ENCODE measurements at regions not wholly inside any gene's neighbourhood (a gene's known extent, or its start where the extent isn't known, plus 50 kb on each side); places are given as distances from the start of the nearest gene placed in this dataset.

DNA sequence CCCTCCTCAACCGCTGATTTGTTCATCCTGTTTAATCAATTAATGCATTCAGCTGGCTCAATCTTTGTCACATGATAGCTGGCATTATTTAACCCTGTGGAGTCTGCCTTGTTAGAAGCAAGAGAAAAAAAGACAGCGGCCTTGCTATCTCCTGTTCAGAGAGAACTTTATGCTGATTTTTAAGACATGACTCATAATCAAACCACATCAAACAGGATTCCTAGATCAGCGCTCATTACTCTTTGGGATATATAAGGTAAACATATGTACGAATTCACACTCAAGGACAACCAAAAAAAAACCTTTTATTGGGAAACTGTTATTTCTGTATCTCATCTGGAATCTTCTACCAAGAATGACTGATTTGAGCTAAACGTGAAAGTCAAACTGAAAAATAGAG, 195.1 kb downstream of the C1D start:
- no peak overlapping the region for H3K4me3 ChIP-seq
- WGBS (ENCODE audit: missing lambda C conversion rate), result 28% methylated on average over 5 of the region's 5 CpGs
- no peak overlapping the region for H3K27ac ChIP-seq
- no peaks in the 10 kb centered on the region for H3K4me1 ChIP-seq
- TF ChIP-seq FOSL2 (IDR thresholded peaks at IDR 0.05) (no peak), FOSL2 (CRISPR knock-in tag; IDR thresholded peaks at IDR 0.05) (peak; percentile 38; the same call in 1 of the 2 replicates), CHD2 (IDR thresholded peaks at IDR 0.05; ENCODE audit: low read length, partially characterized antibody) (no peak), ZNF302 (CRISPR knock-in tag; IDR thresholded peaks at IDR 0.05) (no peak)
- H3K9me3 ChIP-seq, result no peaks in the 10 kb centered on the region
- CTCF ChIA-PET, result interaction anchor here (0.5 kb wide), 1 partner anchor 1663 kb away, joined by 5 read pairs; no protein-coding TSS in a partner anchor
- H3K4me2 ChIP-seq, result no peak overlapping the region
- POLR2A ChIA-PET, result no interaction called here
- ATAC-seq (no peak), FAIRE-seq (no peak), DNase-seq (ENCODE audit: low read depth in 1 of 2, low spot score in 1 of 2) (no peak)

GRCh38 chr2:67871686-67872412, 191.0 kb downstream of the C1D start:
- DNase-seq (ENCODE audit: low read depth in 1 of 2, low spot score in 1 of 2) (no peak), FAIRE-seq (no peak), ATAC-seq (peak in 1 of 2 experiments; percentile 59; a peak in 3 of 6 replicates)
- WGBS (ENCODE audit: missing lambda C conversion rate), result 26% methylated on average over 13 of the region's 13 CpGs
- Histone ChIP-seq H3K4me2 (0 out of 3 replicates have a peak overlapping the region, but pooled peaks have one; percentile 15), H3K9me3 (no peaks in the 10 kb centered on the region), H3K4me3 (no peak overlapping the region), H3K4me1 (no peaks in the 10 kb centered on the region), H3K27ac (no peak overlapping the region)
- TF ChIP-seq KDM1A (IDR thresholded peaks at IDR 0.05; ENCODE audit: low read depth) (no peak), TFCP2L1 (CRISPR knock-in tag; IDR thresholded peaks at IDR 0.05) (no peak), CBX8 (IDR thresholded peaks at IDR 0.05) (no peak), PBX3 (IDR thresholded peaks at IDR 0.05) (no peak), RCOR1 (IDR thresholded peaks at IDR 0.05; ENCODE audit: low read depth, low read length) (no peak), JUNB (IDR thresholded peaks at IDR 0.05) (no peak), ZFP36 (IDR thresholded peaks at IDR 0.05; ENCODE audit: borderline replicate concordance, partially characterized antibody) (no peak), ZSCAN20 (CRISPR knock-in tag; IDR thresholded peaks at IDR 0.05) (no peak), FOSL2 (IDR thresholded peaks at IDR 0.05) (no peak), FOSL2 (CRISPR knock-in tag; IDR thresholded peaks at IDR 0.05) (no peak), NFE2L2 (conservative IDR thresholded peaks at IDR 0.05; ENCODE audit: low read length) (no peak), HOXB5 (CRISPR knock-in tag; IDR thresholded peaks at IDR 0.05) (no peak), USF2 (IDR thresholded peaks at IDR 0.05) (no peak), HOXB13 (CRISPR knock-in tag; IDR thresholded peaks at IDR 0.05; ENCODE audit: low read depth) (no peak), JUN (IDR thresholded peaks at IDR 0.05) (no peak), CHD4 (IDR thresholded peaks at IDR 0.05; ENCODE audit: borderline replicate concordance) (no peak)
- TF ChIP-seq, protein P1, sequence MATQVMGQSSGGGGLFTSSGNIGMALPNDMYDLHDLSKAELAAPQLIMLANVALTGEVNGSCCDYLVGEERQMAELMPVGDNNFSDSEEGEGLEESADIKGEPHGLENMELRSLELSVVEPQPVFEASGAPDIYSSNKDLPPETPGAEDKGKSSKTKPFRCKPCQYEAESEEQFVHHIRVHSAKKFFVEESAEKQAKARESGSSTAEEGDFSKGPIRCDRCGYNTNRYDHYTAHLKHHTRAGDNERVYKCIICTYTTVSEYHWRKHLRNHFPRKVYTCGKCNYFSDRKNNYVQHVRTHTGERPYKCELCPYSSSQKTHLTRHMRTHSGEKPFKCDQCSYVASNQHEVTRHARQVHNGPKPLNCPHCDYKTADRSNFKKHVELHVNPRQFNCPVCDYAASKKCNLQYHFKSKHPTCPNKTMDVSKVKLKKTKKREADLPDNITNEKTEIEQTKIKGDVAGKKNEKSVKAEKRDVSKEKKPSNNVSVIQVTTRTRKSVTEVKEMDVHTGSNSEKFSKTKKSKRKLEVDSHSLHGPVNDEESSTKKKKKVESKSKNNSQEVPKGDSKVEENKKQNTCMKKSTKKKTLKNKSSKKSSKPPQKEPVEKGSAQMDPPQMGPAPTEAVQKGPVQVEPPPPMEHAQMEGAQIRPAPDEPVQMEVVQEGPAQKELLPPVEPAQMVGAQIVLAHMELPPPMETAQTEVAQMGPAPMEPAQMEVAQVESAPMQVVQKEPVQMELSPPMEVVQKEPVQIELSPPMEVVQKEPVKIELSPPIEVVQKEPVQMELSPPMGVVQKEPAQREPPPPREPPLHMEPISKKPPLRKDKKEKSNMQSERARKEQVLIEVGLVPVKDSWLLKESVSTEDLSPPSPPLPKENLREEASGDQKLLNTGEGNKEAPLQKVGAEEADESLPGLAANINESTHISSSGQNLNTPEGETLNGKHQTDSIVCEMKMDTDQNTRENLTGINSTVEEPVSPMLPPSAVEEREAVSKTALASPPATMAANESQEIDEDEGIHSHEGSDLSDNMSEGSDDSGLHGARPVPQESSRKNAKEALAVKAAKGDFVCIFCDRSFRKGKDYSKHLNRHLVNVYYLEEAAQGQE (IDR thresholded peaks at IDR 0.05), result no peak
- TF ChIP-seq, protein P2, sequence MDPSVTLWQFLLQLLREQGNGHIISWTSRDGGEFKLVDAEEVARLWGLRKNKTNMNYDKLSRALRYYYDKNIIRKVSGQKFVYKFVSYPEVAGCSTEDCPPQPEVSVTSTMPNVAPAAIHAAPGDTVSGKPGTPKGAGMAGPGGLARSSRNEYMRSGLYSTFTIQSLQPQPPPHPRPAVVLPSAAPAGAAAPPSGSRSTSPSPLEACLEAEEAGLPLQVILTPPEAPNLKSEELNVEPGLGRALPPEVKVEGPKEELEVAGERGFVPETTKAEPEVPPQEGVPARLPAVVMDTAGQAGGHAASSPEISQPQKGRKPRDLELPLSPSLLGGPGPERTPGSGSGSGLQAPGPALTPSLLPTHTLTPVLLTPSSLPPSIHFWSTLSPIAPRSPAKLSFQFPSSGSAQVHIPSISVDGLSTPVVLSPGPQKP (IDR thresholded peaks at IDR 0.05; ENCODE audit: low read depth, low read length), result no peak
- TF ChIP-seq, protein P3, sequence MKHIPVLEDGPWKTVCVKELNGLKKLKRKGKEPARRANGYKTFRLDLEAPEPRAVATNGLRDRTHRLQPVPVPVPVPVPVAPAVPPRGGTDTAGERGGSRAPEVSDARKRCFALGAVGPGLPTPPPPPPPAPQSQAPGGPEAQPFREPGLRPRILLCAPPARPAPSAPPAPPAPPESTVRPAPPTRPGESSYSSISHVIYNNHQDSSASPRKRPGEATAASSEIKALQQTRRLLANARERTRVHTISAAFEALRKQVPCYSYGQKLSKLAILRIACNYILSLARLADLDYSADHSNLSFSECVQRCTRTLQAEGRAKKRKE (CRISPR knock-in tag; IDR thresholded peaks at IDR 0.05; ENCODE audit: low read depth), result no peak
- CTCF ChIA-PET, result interaction anchor here (0.6 to 1.6 kb wide), 4 partner anchors 18 to 1031 kb away, joined by 3 to 5 read pairs (median 4); no protein-coding TSS in a partner anchor
- POLR2A ChIA-PET, result no interaction called here
